Common myeloid progenitor, CD34-positive (primary cell): ENCODE measurements at regions not wholly inside any gene's neighbourhood (a gene's known extent, or its start where the extent isn't known, plus 50 kb on each side); places are given as distances from the start of the nearest gene placed in this dataset.

Experiments used
- CTCF ChIA-PET: fragments of 350-600 bp; sonication (Branson Sonifier 250); formaldehyde crosslinking; loops from one replicate; lab custom pipeline; 2021; ENCODE audit warnings: antibody characterized with exemption; lab: Charles Lee
- POLR2A ChIA-PET: fragments of 350-600 bp; sonication (Branson Sonifier 250); formaldehyde crosslinking; loops from one replicate; lab custom pipeline; 2021; ENCODE audit warnings: antibody characterized with exemption; lab: Charles Lee
- DNase-seq, 3 donors: peaks; one replicate each; pipeline versions ENCODE4 v3.0.0 to v3.0.0-alpha.2; 2013
- H3K27ac ChIP-seq, 2 experiments: 1 replicate in 1 of 2; 2 replicates in 1 of 2; pipeline ENCODE4 v1.7.0; 2013; ENCODE audit warnings: inconsistent platforms in 2 of 2, low read length in 2 of 2, mild to moderate bottlenecking in 2 of 2, low read depth in 1 of 2, moderate library complexity in 1 of 2; ENCODE audit not compliant: severe bottlenecking in 2 of 2, insufficient read depth in 1 of 2, poor library complexity in 1 of 2
- H3K27me3 ChIP-seq, 5 experiments: replicated peaks in 2 of 5; 1 replicate in 3 of 5; 2 replicates in 2 of 5; pipeline versions ENCODE4 v1.6.1 to v1.7.0; 2013; ENCODE audit warnings: low read length in 4 of 5, mild to moderate bottlenecking in 2 of 5, moderate library complexity in 2 of 5, inconsistent platforms in 1 of 5; ENCODE audit not compliant: insufficient read depth in 5 of 5, control insufficient read depth in 4 of 5
- H3K36me3 ChIP-seq, 4 experiments: 1 replicate in 2 of 4; 2 replicates in 2 of 4; pipeline versions ENCODE4 v1.6.1 to v1.7.0; 2013; ENCODE audit warnings: low read length in 3 of 4, control low read depth in 1 of 4, mild to moderate bottlenecking in 1 of 4; ENCODE audit not compliant: control insufficient read depth in 4 of 4, insufficient read depth in 4 of 4
- H3K4me1 ChIP-seq, 4 experiments: 1 replicate in 3 of 4; 2 replicates in 1 of 4; pipeline versions ENCODE4 v1.6.1 to v1.7.1; 2013; ENCODE audit warnings: low read length in 3 of 4, mild to moderate bottlenecking in 3 of 4, control low read depth in 1 of 4, inconsistent platforms in 1 of 4, moderate library complexity in 1 of 4; ENCODE audit not compliant: control insufficient read depth in 4 of 4, insufficient read depth in 4 of 4; ENCODE audit errors: control extremely low read depth in 1 of 4
- H3K4me3 ChIP-seq, 7 experiments: 1 replicate in 4 of 7; 2 replicates in 3 of 7; pipeline versions ENCODE4 v1.5.1 to v1.7.0; 2013; ENCODE audit warnings: mild to moderate bottlenecking in 7 of 7, low read length in 6 of 7, moderate library complexity in 6 of 7, inconsistent platforms in 2 of 7, low read depth in 2 of 7, control low read depth in 1 of 7; ENCODE audit not compliant: insufficient read depth in 4 of 7, control insufficient read depth in 1 of 7; ENCODE audit errors: extremely low read depth in 1 of 7
- H3K9me3 ChIP-seq, 5 experiments: 1 replicate in 4 of 5; 2 replicates in 1 of 5; pipeline versions ENCODE4 v1.6.1 to v1.7.1; 2013; ENCODE audit warnings: low read length in 4 of 5, mild to moderate bottlenecking in 2 of 5, inconsistent platforms in 1 of 5, low read depth in 1 of 5, moderate library complexity in 1 of 5; ENCODE audit not compliant: control insufficient read depth in 4 of 5, insufficient read depth in 2 of 5; ENCODE audit errors: control extremely low read depth in 1 of 5
- WGBS: methylation state at CpG from one replicate; pipeline ENCODE4 v1.1.5; 2013; ENCODE audit not compliant: insufficient coverage; 5-methylcytosine and 5-hydroxymethylcytosine counted together

DNA sequence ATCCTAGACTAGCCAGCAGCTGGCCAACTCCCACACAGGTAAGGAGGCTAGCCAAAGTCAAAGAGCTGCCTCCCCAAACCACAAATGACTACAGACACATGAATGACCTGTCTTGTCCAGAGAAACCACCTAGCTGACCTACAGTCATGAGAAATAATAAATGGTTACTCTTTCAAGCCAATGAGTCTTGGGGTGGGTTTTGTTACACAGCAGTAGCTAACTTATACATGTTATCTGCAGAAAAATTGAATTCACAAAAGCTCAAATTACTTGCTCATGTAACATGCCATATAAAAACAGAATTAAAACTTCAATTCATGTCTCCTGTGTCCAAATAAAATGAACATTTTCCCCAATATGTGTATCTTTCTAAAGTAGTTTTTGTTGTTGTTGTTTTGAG is 307.4 kb upstream of the NR2F2 start:
- H3K27me3 ChIP-seq, result peaks cover 7 to 51% (median 19%) of the 10 kb centered on the region in 5 experiments
- H3K4me1 ChIP-seq, result no peaks in the 10 kb centered on the region
- H3K27ac ChIP-seq, result no peak overlapping the region
- no peak for DNase-seq
- POLR2A ChIA-PET, result no interaction called here
- CTCF ChIA-PET, result no interaction called here
- no peaks in the 10 kb centered on the region for H3K36me3 ChIP-seq
- H3K9me3 ChIP-seq, result peaks cover 0 to 8% (median 0%) of the 10 kb centered on the region in 5 experiments
- H3K4me3 ChIP-seq, result no peak overlapping the region

DNA sequence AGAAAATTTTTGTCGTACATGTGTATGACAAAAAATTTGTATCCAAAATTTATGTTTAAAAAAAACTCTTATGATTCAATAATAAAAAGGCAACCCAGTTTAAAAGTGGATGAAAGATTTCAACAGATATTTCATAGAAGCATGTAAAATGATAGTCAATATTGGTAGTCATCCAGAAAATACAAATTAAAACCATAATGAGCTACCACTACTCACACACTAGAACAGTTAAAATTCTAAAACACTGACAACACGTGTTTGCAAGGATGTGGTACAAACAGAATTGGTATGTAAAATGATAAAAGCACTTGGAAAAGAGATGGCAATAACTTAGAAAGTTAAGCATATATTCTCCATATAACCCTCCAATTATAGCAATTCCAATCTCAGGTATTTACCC is 303.0 kb upstream of the NR2F2 start:
- Histone ChIP-seq H3K36me3 (no peaks in the 10 kb centered on the region), H3K27me3 (peaks cover 11 to 73% (median 26%) of the 10 kb centered on the region in 5 experiments), H3K4me1 (no peaks in the 10 kb centered on the region), H3K9me3 (peaks cover 0 to 9% (median 1%) of the 10 kb centered on the region in 5 experiments), H3K27ac (no peak overlapping the region), H3K4me3 (no peak overlapping the region)
- WGBS, result no CpG with 5 or more reads among the region's 2 CpGs
- ChIA-PET CTCF (no interaction called here), POLR2A (no interaction called here)
- DNase-seq, result no peak

DNA sequence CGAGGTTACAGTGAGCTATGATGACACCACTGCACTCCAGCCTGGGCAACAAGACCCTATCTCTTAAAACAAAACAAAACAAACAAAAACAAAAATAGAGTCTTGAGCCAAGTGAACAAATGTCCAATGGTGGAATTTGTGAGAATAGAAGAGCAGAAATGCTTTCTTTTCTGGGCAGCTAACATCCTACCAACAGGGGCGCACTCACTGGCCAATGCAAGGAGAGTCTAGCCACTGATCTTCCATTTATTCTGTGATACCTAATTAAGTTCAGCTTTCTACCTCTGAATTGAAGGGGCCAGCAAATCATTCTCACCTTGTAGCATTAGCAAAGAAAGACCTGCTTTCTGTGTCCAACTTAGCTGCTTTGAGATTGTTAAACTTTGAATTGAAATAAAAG is 301.9 kb upstream of the NR2F2 start:
- CTCF ChIA-PET, result no interaction called here
- no CpG with 5 or more reads among the region's 2 CpGs for WGBS
- H3K36me3 ChIP-seq, result no peaks in the 10 kb centered on the region
- no peaks in the 10 kb centered on the region for H3K4me1 ChIP-seq
- H3K9me3 ChIP-seq, result peaks cover 0 to 2% (median 0%) of the 10 kb centered on the region in 5 experiments
- H3K4me3 ChIP-seq, result no peak overlapping the region
- peaks cover 15 to 81% (median 27%) of the 10 kb centered on the region in 5 experiments for H3K27me3 ChIP-seq
- no peak overlapping the region for H3K27ac ChIP-seq
- POLR2A ChIA-PET, result no interaction called here
- no peak for DNase-seq

DNA sequence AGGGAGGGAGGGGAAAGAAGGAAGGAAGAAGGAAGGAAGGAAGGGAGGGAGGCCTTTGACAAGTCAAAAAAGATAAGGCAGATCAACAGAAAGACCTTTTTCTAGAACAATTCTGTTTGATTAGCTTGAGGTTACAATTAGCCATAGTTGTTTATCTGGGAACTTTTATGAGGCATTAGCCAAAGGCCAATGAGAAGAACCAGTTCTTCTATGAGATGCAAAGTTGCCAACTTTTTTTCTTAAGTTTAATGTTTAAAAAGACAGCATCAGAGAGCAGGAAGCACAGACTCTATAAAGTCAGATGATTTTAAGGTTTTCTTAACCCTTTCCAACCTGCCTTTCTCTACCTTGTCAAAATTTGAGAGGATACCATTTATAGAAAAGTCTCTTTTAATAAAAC is 301.3 kb upstream of the NR2F2 start:
- Histone ChIP-seq H3K27me3 (peaks cover 13 to 83% (median 27%) of the 10 kb centered on the region in 5 experiments), H3K4me3 (no peak overlapping the region), H3K9me3 (peaks cover 0 to 2% (median 0%) of the 10 kb centered on the region in 5 experiments), H3K27ac (no peak overlapping the region), H3K4me1 (no peaks in the 10 kb centered on the region), H3K36me3 (no peaks in the 10 kb centered on the region)
- ChIA-PET POLR2A (no interaction called here), CTCF (no interaction called here)
- no peak for DNase-seq

DNA sequence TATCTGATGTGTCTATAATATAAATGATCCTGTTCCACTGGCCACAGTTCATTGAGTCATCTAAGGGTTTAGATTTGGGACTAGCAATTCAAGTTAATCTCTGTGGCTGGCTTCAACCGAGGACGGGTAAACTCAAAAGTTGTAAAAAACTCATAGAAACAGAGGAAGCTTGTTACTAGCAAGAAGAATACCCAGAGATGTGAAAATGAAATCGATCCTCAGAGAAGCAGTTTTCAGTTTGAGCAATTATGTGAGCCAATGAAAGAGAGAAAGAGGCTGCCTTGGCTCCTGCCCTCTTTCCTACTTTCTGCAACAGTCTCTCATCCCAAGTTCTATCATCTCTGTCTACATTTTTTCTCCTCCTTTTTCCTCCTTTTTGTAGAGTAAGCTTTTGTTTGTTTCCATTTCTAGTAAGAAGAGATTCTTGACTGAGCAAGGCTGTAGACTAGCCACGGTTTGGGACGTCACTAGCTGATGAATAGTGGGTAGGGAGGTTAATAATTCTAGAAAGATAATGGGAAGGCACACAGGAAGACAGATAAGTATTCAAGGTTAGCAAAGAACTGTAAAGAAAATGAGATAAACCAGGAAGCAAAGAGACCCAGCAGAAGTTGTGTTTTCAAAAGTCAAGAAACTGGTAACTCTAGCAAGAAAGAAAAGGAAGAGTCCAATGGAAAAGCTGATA is 298.9 kb upstream of the NR2F2 start:
- H3K36me3 ChIP-seq, result no peaks in the 10 kb centered on the region
- no peak overlapping the region for H3K27ac ChIP-seq
- H3K9me3 ChIP-seq, result peaks cover 0 to 2% (median 1%) of the 10 kb centered on the region in 5 experiments
- H3K27me3 ChIP-seq, result peaks cover 17 to 91% (median 33%) of the 10 kb centered on the region in 5 experiments
- no peak overlapping the region for H3K4me3 ChIP-seq
- ChIA-PET POLR2A (no interaction called here), CTCF (no interaction called here)
- no peak for DNase-seq
- 84% methylated on average over 4 of the region's 5 CpGs for WGBS
- H3K4me1 ChIP-seq, result peaks cover 0 to 2% (median 0%) of the 10 kb centered on the region in 4 experiments

DNA sequence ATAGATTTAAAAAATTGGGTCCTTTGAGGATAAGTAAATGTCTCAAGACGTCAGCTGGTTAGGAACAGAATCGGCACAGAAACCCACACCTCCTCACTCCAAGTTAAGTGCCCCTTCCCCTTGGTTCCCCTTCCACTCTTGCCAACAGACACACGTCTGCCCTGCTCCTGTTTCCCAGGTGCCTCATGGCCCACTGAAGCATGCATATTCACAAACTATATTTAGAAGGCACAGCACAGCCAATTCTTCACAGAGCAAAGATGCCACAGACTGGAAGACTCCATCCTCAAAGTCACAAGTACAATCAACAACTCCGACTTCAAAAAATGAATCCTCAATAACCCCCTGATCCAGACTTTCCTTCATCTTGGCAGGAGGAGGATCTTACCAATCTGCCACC is 295.4 kb upstream of the NR2F2 start:
- Histone ChIP-seq H3K4me3 (no peak overlapping the region), H3K4me1 (peaks cover 0 to 17% (median 9%) of the 10 kb centered on the region in 4 experiments), H3K36me3 (no peaks in the 10 kb centered on the region), H3K27ac (no peak overlapping the region), H3K9me3 (peaks cover 0 to 2% (median 0%) of the 10 kb centered on the region in 5 experiments), H3K27me3 (peaks cover 21 to 92% (median 39%) of the 10 kb centered on the region in 5 experiments)
- ChIA-PET CTCF (interaction anchor here (1.2 kb wide), 1 partner anchor 9 kb away, joined by 3 read pairs; no protein-coding TSS in a partner anchor), POLR2A (no interaction called here)
- no peak for DNase-seq
- 81% methylated on average over 4 of the region's 4 CpGs for WGBS

DNA sequence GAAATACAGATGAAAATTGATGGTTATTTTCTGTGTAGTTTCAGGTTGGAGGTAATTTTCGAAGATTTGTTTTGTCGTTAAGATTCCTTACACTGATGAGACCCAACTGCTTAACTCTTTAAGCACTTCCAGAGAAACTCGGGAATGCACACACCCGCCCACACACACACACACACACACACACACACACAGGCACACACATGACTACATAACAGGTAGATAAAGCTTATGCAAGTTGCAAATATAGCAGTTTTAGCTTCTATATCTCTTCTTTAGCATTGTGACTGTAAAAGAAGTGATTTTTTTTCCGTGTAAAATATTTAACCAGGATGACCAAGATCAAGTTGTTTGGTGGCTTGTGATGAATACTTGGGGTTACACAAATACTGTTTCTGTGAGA is 294.9 kb upstream of the NR2F2 start:
- no peak for DNase-seq
- H3K36me3 ChIP-seq, result no peaks in the 10 kb centered on the region
- 80% methylated on average over 1 of the region's 5 CpGs for WGBS
- ChIA-PET CTCF (interaction anchor here (1.2 kb wide), 1 partner anchor 9 kb away, joined by 3 read pairs; no protein-coding TSS in a partner anchor), POLR2A (no interaction called here)
- H3K27ac ChIP-seq, result no peak overlapping the region
- no peak overlapping the region for H3K4me3 ChIP-seq
- H3K9me3 ChIP-seq, result peaks cover 0 to 2% (median 0%) of the 10 kb centered on the region in 5 experiments
- peaks cover 24 to 92% (median 35%) of the 10 kb centered on the region in 5 experiments for H3K27me3 ChIP-seq
- peaks cover 0 to 17% (median 9%) of the 10 kb centered on the region in 4 experiments for H3K4me1 ChIP-seq
